NAMALWA (cell line): ENCODE measurements at regions not wholly inside any gene's neighbourhood (a gene's known extent, or its start where the extent isn't known, plus 50 kb on each side); places are given as distances from the start of the nearest gene placed in this dataset.
A peak's percentile ranks its signal among the peaks of the same experiment; 100 is the strongest.
"Not testable (repeated sequence)": the region's sequence is repeated elsewhere in the genome, so short reads cannot be mapped to it uniquely, and the experiment has no call there.

Source experiments
- DNase-seq: peaks from one replicate; pipeline ENCODE4 v3.0.0-alpha.2; 2015; ENCODE audit warnings: low spot score

DNA sequence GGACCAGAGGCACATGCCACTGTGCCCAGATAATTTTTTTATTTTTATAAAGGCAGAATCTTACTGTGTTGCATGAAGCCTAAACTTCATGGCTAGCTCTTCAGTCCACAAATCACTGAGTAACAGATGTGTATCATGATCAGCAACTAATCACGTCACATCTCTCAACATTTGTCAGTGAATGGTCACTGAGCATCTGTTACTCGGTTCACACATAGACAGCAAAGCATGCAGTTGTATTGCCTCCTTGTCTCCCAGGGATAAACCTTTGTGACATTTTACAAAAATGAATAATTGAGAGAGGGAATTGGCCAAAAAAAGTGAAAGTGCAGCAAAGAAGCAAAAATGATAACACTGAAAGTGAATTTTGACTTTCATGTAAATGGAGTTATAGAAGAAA, 85.9 kb upstream of the BTG1 start:
- not testable (repeated sequence) for DNase-seq

DNA sequence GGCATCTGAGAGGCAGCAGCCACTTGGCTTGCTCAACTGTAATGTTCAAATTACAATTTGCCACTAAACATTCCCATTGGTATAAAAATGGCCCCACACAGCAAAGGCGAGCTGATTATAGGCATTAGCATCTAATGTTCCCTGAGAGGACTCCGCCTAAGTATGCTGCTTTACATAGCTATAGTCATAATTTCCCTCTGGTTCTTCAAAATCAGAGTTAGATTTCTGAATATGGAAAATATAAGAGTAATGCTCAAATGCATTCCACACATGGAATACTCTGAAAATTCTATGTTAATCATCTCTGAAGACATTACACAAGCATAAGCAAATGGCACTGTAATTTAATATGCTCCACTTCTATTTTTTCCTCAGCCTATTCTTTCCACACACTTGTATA, 83.7 kb upstream of the BTG1 start:
- no peak for DNase-seq

DNA sequence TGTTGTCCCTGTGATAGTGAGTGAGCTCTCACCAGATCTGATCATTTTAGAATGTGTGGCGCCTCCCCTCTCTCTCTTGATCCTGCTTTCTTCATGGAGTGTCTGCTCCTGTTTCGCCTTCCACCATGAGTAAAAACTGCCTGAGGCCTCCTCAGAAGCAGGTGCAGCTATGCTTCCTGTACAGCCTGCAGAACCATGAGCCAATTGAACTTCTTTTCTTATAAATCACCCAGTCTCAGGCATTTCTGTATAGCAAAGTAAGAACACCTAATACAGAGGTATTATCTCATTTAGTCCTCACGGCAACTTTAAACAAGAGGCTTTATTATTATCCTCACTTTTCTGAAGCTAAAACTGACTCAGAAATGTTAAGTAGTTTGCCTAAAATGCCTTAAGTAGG, 81.3 kb upstream of the BTG1 start:
- DNase-seq = no peak

DNA sequence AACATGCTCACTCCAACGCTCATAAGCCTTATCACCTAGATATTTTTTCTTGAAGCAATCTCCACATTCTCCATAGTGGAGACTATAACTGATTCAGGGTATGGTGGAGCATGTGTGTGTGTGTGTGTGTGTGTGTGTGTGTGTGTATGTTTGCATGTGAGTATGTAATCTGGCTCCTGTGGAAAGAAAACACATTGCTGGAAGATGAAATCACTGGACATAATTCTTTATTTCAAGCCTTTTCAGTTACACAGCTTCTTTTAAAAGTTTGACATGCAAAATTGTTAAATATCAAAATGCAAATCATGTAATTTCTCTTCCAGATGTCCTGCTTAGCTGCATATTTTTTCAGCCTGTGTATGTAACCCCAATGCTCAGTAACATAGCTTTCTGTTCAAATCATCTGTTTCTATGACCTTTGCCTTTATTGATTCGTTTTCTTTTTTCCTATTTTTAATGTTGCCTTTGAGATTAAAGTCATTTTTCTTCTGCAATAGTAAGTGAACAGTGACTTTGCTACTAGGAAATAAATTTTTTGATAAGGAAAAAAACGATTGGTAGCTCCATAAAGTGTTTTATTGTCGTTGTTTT, 80.5 kb upstream of the BTG1 start:
- no peak for DNase-seq

DNA sequence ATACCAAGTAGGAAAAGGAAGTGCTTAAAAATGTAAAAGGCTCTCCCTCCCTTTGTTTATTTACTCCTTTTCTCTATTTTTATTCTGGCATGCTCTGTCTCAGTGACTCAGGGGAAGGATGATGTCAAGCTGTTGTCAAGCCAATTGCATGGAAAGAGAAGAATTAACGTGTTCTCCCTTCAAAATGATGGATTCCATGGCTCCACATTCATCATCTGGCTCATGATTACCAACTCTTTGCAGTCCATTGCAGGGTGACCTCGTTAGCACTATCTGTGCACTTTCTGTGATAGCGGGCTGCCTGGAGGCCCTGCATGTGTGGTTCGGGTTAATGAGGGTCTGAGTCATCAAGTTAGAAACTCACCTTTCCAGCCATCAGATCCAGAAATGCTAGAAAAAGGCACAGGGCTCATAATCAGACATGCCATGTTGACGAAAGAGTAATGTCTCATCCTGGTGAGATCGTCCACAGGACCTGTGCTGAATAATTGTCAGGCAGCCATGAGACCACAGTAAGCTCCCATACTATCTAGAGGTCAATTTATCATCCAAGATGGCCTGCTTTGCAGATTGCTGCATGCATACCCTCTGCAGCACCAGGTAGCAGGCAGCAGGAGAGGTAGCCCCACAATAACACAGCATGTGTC, 79.2 kb upstream of the BTG1 start:
- DNase-seq = no peak

DNA sequence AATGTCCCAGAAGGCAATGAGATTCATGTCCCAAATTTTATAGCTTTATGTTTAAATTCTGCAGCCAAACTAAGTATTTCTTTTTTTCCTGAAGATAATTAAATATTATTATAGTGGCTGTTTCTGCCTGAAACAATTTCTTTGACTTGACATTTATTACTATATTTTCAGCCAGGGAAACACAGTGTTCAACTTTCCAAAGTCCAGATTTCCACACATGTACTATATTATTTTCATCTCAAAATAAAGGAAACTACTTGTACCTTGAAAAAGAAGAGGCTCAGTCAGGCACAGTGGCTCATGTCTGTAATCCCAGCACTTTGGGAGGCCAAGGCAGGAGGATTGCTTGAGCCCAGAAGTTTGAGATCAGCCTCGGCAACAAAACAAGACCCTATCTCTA, 77.8 kb upstream of the BTG1 start:
- no peak for DNase-seq

DNA sequence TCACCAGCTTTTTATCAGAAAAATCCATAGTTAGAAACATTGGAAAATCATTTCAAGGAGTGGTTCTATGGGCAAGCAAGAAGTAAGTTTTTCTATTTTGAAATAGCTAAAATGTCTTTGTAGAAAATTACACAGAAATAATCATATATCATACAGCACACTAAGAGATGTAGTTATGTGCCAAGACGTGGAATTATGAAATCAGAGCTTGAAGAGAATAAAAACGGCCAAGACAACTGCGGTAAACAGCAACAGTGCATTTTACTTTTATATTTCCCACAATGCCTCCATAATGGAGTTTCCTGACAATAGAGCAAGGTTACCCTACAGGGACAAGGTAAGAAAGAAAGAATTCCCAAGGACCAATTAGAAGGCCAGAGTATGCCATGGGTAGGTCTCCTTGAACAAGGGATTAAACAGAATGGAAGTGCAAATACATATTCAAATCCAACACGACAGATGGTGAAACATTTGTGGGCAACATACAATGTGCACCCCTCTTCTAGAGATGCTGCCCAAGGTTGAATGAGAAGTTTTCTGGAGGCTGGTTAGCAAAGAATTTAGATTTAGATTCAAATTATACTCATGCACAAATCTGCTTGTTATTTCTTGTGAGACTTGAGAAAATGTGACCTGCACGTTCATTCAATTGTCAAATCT, 76.1 kb upstream of the BTG1 start:
- DNase-seq = no peak

DNA sequence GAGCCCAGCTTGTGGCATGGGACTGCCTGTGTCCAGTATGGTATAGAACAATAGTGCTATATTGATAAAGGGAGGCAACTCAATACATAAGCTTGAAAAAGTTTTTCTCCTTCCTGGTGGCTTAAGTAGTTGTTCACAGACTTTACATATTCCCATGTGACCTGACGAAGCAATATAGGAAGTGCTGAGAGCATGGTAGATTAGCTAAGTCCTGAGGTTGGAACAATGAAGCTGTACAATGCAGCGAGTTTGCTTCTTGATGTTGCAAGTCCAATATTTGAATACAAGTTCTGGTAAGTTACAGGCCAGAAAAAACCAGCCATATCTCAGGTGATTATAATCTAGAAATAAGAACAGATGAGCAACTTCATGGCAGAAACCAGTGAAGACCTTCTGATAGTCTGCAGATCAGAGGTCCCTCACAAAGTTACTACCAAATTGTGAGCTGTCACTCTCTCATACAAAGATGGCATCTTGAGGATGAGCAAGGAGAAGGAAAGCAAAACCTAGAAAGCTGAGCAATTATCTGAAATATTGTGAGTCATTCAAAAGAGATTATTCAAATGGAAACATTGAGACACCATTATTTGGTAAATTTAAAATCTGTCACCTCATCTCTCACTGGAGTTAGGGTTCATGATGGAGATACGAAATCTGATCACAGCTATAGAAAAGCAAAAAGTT, 72.9 kb upstream of the BTG1 start:
- DNase-seq = no peak

DNA sequence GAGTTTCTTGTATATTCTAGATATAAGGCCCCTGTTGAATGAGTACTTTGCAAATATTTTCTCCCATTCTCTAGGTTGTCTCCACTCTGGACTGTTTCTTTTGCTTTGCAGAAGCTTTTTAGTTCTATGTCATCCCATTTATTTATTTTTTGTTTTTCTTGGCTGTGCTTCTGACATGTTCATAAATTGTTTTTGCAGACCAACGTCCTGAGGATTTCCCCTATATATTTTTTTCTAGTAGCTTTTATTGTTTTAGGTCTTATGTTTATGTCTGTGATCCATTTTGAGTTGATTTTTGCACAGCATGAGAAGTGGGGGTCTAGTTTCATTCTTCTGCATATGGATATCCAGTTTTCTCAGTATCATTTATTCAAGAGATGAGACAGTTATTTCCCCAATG, 70.4 kb upstream of the BTG1 start:
- no peak for DNase-seq

DNA sequence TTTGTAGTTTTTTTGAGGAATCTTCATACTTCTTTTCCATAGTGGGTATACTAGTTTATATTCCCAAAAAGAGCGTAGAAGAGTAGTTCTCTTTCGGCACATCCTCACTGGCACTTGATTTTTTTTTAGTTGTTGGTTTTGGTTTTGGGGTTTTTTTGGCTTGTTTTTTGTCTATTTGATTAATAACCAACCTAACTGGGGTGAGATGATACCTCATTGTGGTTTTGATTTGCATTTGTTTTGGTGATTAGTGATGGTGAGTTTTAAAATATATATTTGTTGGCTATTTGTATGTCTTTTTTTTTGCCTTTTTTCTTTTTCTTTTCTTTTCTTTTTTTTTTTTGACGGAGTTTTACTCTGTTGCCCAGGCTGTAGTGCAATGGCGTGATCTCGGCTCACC, 69.7 kb upstream of the BTG1 start:
- DNase-seq = no peak

DNA sequence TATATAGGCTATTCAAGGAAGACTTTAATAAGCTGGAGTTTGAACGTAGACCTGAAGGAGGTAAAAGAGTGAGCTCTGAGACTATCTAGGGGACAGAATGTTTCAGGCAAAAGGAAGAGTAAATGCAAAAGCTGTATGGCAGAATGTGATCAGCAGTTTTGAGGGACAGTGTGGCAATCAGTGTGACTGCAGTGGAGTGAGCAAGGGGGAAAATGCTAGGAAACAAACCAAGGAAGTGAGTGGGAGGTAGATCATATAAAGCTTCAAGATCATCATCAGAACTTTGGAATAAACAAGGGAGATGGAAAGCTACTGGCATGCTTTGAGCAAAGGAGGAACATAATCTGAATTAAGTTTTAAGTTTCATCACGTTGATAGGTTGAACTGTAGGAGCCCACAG, 67.5 kb upstream of the BTG1 start:
- DNase-seq = no peak

DNA sequence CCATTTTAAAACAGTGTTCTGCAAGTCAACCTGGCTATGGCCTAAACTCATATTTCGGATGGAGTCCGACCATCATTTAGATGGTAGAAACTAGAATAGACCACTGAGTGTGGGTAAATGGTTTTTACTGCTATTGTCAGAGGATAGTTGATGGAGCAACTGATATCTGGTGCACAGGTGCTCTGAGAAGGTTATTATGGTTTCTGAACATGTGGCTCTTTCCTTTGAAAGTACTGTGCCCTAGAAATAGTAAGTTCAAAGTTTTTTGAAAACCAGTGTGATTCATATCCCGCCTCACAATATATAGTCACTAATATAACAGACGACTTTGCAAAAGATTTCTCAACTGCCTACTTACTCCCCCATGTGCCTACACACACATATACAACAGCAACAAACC, 64.4 kb upstream of the BTG1 start:
- DNase-seq = no peak

DNA sequence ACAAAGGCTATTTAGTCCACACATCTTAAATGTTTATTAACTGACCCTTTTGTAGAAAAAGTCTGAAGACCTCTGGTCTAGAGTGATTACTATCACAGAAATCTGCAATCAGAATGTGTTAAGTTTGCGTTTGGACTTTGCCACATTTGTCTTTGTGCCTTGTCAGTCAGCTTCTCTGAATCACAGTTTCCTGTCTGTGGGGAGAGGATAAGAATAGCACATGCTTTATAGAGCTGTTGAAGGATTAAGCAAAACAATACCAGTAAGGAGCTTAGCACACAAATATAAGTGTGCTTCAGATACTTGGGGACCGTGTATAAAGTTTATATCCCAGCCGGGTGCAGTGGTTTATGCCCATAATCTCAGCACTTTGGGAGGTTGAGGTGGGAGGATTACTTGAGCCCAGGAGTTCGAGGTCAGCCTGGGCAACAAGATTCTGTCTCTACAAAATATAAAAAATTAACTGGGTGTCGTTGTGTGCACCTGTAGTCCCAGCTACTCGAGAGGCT, 63.0 kb upstream of the BTG1 start:
- peak; percentile 66 for DNase-seq

DNA sequence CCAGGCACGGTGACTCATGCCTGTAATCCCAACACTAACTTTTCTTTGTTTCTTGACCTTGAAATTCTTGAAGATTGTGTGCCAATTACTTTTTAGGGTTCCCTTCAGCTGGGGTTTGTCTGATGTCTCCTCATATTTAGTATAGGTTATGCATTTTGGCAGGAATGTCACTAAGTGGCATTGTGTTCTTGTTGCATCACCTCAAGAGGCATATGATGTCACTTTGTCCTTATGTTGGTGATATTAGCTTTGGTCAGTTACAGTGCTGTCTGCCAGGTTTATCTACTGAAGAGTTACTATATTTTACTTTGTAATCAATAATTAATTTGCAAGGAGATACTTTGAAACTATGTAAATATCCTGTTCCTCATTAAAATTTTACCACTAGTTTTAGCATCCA, 61.0 kb upstream of the BTG1 start:
- no peak for DNase-seq

DNA sequence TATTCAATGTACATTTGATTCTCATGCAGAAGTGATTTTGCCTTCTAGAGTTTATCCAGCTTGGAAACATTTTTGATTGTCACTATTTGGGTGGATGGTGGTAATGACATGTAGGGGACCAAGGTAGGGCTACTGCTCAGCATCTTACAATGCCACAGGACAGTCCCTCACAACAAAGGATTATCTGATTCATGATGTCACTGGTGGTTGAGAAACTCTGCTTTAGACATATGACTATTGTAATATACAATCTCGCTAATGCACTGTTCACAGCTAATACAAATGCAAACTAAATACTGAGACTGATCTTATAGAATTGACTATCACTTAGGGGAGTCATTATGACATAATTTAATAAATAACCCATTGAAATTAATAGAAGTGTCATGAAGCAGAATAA, 60.4 kb upstream of the BTG1 start:
- no peak for DNase-seq

DNA sequence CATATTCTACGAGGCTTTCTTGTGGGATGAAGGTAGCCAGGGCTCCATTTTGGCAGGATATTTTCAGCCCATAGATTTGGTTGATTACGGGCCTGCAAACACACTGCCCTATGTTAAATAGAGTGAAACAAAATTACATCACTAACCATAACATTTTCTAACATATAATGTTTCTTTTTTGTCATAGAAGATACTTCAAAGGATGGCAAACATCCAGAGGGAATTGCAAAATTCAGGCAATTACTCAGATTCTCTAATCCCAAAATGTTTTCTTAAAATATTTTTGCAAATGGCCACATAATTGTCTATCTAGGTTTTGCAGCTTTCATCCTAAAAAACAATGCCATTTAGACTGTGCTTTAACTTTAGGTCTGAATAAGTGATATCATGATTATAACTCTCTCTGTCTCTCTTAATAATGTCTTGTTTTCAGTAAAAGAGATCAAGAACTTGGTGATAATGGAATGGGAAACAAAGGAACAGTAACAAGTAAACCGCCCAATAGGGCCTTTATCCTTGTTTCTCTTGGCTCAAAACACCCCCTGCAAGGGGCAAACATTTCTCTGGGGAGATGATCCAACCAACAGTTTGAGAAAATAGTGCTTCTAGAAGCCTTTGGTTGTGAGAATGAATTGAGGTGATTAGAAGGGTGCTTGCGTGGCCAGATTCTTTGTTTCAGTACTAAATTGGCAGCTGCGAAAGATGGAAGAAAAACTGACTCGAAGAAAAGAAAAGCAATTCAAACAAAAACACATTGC, 54.4 kb upstream of the BTG1 start:
- DNase-seq = no peak

DNA sequence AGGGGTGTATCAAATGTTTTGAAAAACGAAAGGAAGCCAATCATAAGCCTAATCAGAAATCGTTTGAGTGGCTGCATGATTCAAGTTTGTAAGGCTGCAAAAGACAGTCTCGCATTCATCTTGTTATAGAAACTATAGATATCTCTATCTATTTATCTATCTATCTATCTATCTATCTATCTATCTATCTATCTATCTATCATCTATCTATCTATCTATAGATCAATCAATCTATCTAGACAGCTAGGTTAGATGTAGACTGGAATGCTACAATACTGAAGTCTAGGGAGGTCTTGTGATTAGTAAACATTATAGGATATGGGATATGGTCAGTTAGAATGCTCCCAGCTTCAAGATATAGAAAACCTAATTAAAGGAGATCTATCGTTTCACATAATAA, 52.2 kb upstream of the BTG1 start:
- DNase-seq = no peak

DNA sequence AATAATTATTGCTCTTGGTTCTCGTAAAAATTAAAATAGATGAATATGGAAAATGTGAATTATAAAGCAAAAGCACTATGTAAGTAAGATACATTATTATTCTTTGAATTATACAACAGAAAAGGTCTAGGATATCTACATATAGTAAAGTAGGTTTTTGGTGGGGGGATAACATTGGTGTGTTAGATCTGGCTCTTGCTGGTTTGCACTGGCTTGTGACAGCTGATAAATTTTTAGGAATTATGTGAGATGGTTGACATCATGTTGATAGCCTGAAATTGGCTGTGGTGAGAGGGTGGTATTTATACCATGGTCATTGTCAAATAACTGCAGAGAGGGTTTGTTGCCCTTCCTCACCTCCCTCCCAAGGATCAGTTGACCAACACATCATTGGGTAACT, 50.7 kb upstream of the BTG1 start:
- no peak for DNase-seq
